HG03378 (cell line): ENCODE measurements at regions not wholly inside any gene's neighbourhood (a gene's known extent, or its start where the extent isn't known, plus 50 kb on each side); places are given as distances from the start of the nearest gene placed in this dataset.
A peak's percentile ranks its signal among the peaks of the same experiment; 100 is the strongest.

Source experiments
- ATAC-seq: cut with Tn5 transposase; IDR thresholded peaks from one replicate; pipeline ENCODE4 v1.9.1; 2021; ENCODE audit warnings: mild to moderate bottlenecking, moderate library complexity; ENCODE audit not compliant: unreplicated experiment

- ATAC-seq, result no peak
Measured at GRCh38 chr2:217459680-217460405, 543.0 kb downstream of the TNS1 start.

- ATAC-seq, result no peak
Measured at GRCh38 chr2:217459016-217459415, 543.8 kb downstream of the TNS1 start.

GRCh38 chr2:217456016-217456415 is 546.8 kb downstream of the TNS1 start:
- no peak for ATAC-seq

GRCh38 chr2:217452928-217453327 is 549.9 kb downstream of the TNS1 start:
- ATAC-seq, result no peak

DNA sequence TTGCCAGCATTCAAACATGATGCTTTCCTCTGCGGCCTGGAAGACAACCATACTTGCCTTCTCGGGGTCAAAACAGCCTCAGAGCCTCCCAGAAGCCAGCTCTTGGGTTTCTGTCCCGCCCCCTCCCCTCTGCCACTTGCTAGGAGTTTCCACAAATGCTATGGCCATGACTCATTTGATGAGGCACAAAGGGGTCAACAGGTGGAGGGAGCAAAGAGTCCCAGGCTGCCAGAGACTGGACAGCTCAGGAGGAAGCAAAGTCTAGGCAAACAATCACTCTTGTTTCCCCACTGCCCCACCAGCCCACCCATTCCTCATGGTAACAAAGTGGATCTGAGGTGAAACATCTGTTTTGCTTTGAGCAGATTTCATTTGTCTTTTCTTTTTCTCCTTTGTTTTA is 551.1 kb downstream of the TNS1 start:
- no peak for ATAC-seq

GRCh38 chr2:217449444-217449843 is 553.4 kb downstream of the TNS1 start:
- ATAC-seq, result no peak

DNA sequence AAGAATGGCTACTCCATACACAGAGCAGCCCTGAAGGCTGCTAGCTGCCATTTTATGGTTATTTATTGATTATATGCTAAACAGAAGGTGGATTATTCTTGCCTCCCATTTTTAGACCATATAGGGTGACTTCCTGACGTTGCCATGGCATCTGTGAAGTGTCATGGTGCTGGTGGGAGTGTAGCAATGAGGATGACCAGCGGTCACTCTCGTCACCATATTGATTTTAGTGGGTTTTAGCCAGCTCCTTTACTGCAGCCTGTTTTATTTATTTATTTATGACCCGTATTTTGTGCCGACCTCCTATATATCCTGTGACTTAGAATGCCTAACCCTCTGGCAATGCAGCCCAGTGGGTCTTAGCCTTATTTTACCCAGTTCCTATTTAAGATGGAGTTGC is 553.9 kb downstream of the TNS1 start:
- ATAC-seq, result no peak

DNA sequence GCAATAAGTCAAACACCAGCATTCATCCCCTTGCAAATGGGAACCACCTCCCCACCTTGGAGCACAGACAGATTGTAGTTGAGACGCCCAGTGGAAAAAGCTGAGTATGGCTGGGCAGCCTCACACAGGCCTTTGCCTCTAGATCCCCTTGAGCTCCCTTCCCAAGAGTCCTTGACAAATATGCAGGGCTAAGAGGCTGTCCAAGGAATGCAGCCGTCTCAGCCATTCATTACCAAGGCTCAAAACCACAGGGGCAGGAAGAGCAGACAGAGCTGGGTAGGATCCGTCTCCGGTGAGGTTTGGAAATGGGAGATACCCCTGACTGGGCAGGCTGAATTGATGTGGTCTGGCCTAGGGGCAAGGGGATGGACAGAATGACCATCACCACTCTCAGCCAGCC is 557.1 kb downstream of the TNS1 start:
- ATAC-seq, result no peak

DNA sequence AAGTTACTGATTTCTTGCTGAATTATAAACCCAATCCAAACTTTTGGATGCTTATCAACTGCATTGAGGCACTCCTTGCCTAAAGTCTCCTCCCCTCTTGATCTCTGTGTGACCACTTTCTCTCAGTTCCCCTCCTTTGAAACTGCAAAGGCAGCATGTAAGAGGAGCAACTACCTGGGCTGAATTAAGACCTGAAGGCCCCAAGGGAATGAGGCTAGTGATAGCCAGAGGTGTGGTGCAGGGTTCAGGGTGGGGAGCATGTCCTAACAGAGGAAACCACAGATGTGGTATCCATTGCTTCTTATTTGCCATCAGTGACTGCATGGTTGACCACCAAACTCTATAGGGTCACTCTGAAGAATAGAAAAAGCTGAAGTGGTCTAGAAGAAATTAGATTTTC is 557.9 kb downstream of the TNS1 start:
- ATAC-seq, result peak; percentile 70

- no peak for ATAC-seq
Measured at GRCh38 chr2:217444509-217444908, 558.3 kb downstream of the TNS1 start.

- ATAC-seq, result no peak
Measured at GRCh38 chr2:217443601-217444000, 559.2 kb downstream of the TNS1 start.

DNA sequence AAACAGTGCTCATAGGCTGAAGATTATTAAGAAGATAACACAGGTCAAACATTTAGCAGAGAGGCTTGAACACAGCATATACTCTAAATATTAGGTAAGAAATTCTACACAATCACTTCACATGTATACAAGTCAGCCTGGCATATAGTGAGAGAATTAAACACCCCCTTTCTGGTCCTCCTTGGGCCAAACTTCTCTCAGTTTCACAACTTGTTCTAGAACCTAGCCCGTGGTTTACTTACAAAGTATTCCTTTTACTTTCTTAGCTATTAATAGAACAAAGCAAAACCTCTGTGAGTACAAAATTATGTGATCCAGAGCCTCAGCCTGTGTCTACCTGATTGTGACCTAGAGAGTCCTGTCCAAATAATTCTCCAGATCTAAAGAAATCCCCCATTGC is 562.8 kb downstream of the TNS1 start:
- ATAC-seq, result peak; percentile 63

GRCh38 chr2:217438821-217439220 is 564.0 kb downstream of the TNS1 start:
- peak; percentile 54 for ATAC-seq

GRCh38 chr2:217438136-217438535 is 564.7 kb downstream of the TNS1 start:
- no peak for ATAC-seq

GRCh38 chr2:217437290-217437870 is 565.4 kb downstream of the TNS1 start:
- ATAC-seq, result no peak

DNA sequence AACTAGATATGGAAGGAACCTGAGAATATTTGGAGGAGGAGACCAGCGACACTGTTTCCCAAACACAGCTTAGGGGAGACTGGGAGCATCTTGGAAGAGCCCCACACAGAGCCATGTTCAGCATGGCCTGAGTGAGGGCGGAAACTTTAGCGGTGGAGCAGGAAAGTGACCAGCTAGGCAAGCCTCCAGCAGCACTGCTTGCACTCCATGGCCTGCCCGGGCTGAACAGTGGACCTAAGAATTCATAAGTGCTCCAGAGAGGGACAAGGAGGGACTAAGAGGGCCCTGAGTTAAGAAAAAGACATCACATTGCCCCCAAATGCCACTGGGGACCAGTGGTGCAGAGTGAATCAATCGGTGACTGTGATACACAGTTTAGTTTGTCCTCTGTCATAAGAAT is 566.4 kb downstream of the TNS1 start:
- ATAC-seq, result no peak

GRCh38 chr2:217434180-217434975 is 568.4 kb downstream of the TNS1 start:
- ATAC-seq, result peak; percentile 93

DNA sequence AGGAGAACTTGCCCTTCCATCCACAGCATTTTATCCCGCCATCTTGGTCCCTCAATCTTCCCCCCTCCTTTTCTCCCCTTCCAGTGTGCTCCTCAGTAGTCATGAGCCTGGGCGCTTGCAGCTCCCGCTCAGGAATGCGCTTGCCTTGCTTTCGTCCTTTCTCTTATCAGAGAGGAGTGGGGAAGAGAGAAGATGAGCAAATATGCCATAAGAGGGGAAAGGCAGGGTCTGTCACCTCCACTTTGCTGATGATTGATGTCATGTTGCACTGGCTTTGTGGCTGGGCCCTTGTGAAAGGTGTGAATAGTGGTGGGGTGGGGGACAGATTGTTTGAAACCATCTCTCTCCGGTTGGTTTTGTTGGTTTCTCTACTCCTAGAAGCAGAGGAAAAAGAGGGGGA is 569.3 kb downstream of the TNS1 start:
- ATAC-seq, result no peak

GRCh38 chr2:217431577-217432269 is 571.1 kb downstream of the TNS1 start:
- no peak for ATAC-seq

- no peak for ATAC-seq
Measured at GRCh38 chr2:217430916-217431576, 571.2 kb upstream of the TNP1 start.

- ATAC-seq, result no peak
Measured at GRCh38 chr2:217429981-217430500, 570.2 kb upstream of the TNP1 start.
